GM12874 (cell line): ENCODE measurements at regions not wholly inside any gene's neighbourhood (a gene's known extent, or its start where the extent isn't known, plus 50 kb on each side); places are given as distances from the start of the nearest gene placed in this dataset.

Experiments
- CTCF ChIP-seq: IDR thresholded peaks from 2 replicates; pipeline ENCODE4 v1.5.1; 2011; ENCODE audit warnings: low read depth, mild to moderate bottlenecking, control low read depth, low read length, moderate library complexity; ENCODE audit not compliant: insufficient read depth

GRCh38 chr4:186902361-186902760 lies 178.7 kb upstream of the FAT1 start:
- no peak for TF ChIP-seq CTCF

- no peak for TF ChIP-seq CTCF
These were observed 180.4 kb upstream of the FAT1 start for GRCh38 chr4:186904101-186904500.

- TF ChIP-seq CTCF = no peak
These were observed 183.1 kb upstream of the FAT1 start for GRCh38 chr4:186906722-186907121.

- TF ChIP-seq CTCF = no peak
These were observed 186.7 kb upstream of the FAT1 start for GRCh38 chr4:186910385-186910784.

- TF ChIP-seq CTCF = no peak
These were observed 188.9 kb upstream of the FAT1 start for GRCh38 chr4:186912606-186913005.

- no peak for TF ChIP-seq CTCF
These were observed 192.2 kb upstream of the FAT1 start for GRCh38 chr4:186915816-186916215.

GRCh38 chr4:186917136-186917535 lies 193.5 kb upstream of the FAT1 start:
- no peak for TF ChIP-seq CTCF

GRCh38 chr4:186918466-186918865 lies 194.8 kb upstream of the FAT1 start:
- no peak for TF ChIP-seq CTCF
